ENCODE measurements at regions not wholly inside any gene's neighbourhood (a gene's known extent, or its start where the extent isn't known, plus 50 kb on each side); places are given as distances from the start of the nearest gene placed in this dataset.

GRCh38 chr2:51256736-51257135, 224.8 kb upstream of the NRXN1 start:
- no peak overlapping the region for H3K9ac ChIP-seq (ENCODE audit: low read length)
- no peaks in the 10 kb centered on the region for H3K36me3 ChIP-seq (replicated peaks; ENCODE audit: insufficient read depth, low read length)
- no peaks in the 10 kb centered on the region for H3F3A ChIP-seq (ENCODE audit: insufficient read depth, low read length)
- no peak for DNase-seq
- H3K4me3 ChIP-seq (ENCODE audit: low read length) = no peak overlapping the region
- H3K4me1 ChIP-seq (ENCODE audit: low read length) = no peaks in the 10 kb centered on the region
- H3K4me2 ChIP-seq (ENCODE audit: low read depth, low read length) = no peak overlapping the region
- H3K27me3 ChIP-seq (replicated peaks; ENCODE audit: insufficient read depth, low read length) = no peaks in the 10 kb centered on the region
- H3K79me2 ChIP-seq (ENCODE audit: low read length) = no peaks in the 10 kb centered on the region
- TF ChIP-seq EZH2phosphoT487 (IDR thresholded peaks at IDR 0.05; ENCODE audit: low read length) (no peak), EZH2 (optimal IDR thresholded peaks at IDR 0.05; ENCODE audit: low read depth, low read length) (no peak), CTCF (IDR thresholded peaks at IDR 0.05; ENCODE audit: low read length) (no peak)
- no peaks in the 10 kb centered on the region for H4K20me1 ChIP-seq (ENCODE audit: insufficient read depth, low read length)
- H2AFZ ChIP-seq (ENCODE audit: low read length) = no peak overlapping the region
- H3K9me2 ChIP-seq (replicated peaks; ENCODE audit: insufficient read depth, low read length) = no peaks in the 10 kb centered on the region
- no peaks in the 10 kb centered on the region for H3K9me3 ChIP-seq (replicated peaks; ENCODE audit: insufficient read depth, low read length)
- no peak overlapping the region for H3K27ac ChIP-seq (ENCODE audit: low read length)

- no peaks in the 10 kb centered on the region for H3K4me1 ChIP-seq (ENCODE audit: low read length)
- TF ChIP-seq EZH2phosphoT487 (IDR thresholded peaks at IDR 0.05; ENCODE audit: low read length) (no peak), CTCF (IDR thresholded peaks at IDR 0.05; ENCODE audit: low read length) (no peak), EZH2 (optimal IDR thresholded peaks at IDR 0.05; ENCODE audit: low read depth, low read length) (no peak)
- H3K4me2 ChIP-seq (ENCODE audit: low read depth, low read length) = no peak overlapping the region
- H4K20me1 ChIP-seq (ENCODE audit: insufficient read depth, low read length) = no peaks in the 10 kb centered on the region
- no peaks in the 10 kb centered on the region for H3K36me3 ChIP-seq (replicated peaks; ENCODE audit: insufficient read depth, low read length)
- H3K9me3 ChIP-seq (replicated peaks; ENCODE audit: insufficient read depth, low read length) = no peaks in the 10 kb centered on the region
- DNase-seq = no peak
- H3K27me3 ChIP-seq (replicated peaks; ENCODE audit: insufficient read depth, low read length) = no peaks in the 10 kb centered on the region
- no peak overlapping the region for H2AFZ ChIP-seq (ENCODE audit: low read length)
- no peak overlapping the region for H3K9ac ChIP-seq (ENCODE audit: low read length)
- no peak overlapping the region for H3K4me3 ChIP-seq (ENCODE audit: low read length)
- H3F3A ChIP-seq (ENCODE audit: insufficient read depth, low read length) = no peaks in the 10 kb centered on the region
- no peaks in the 10 kb centered on the region for H3K9me2 ChIP-seq (replicated peaks; ENCODE audit: insufficient read depth, low read length)
- H3K27ac ChIP-seq (ENCODE audit: low read length) = no peak overlapping the region
- no peaks in the 10 kb centered on the region for H3K79me2 ChIP-seq (ENCODE audit: low read length)
Observed at GRCh38 chr2:51251356-51251755, 219.4 kb upstream of the NRXN1 start.

- no peaks in the 10 kb centered on the region for H3K79me2 ChIP-seq (ENCODE audit: low read length)
- no peak for TF ChIP-seq EZH2 (optimal IDR thresholded peaks at IDR 0.05; ENCODE audit: low read depth, low read length)
- no peak for TF ChIP-seq CTCF (IDR thresholded peaks at IDR 0.05; ENCODE audit: low read length)
- TF ChIP-seq EZH2phosphoT487 (IDR thresholded peaks at IDR 0.05; ENCODE audit: low read length) = no peak
- H3K4me2 ChIP-seq (ENCODE audit: low read depth, low read length) = no peak overlapping the region
Observed at GRCh38 chr2:51247252-51247805, 215.4 kb upstream of the NRXN1 start.

More at GRCh38 chr2:51247252-51247805, 215.4 kb upstream of the NRXN1 start:
- Histone ChIP-seq H3K4me1 (ENCODE audit: low read length) (no peaks in the 10 kb centered on the region), H3K27ac (ENCODE audit: low read length) (no peak overlapping the region), H3K36me3 (replicated peaks; ENCODE audit: insufficient read depth, low read length) (no peaks in the 10 kb centered on the region), H2AFZ (ENCODE audit: low read length) (no peak overlapping the region), H4K20me1 (ENCODE audit: insufficient read depth, low read length) (no peaks in the 10 kb centered on the region), H3K9ac (ENCODE audit: low read length) (no peak overlapping the region), H3K9me2 (replicated peaks; ENCODE audit: insufficient read depth, low read length) (no peaks in the 10 kb centered on the region), H3F3A (ENCODE audit: insufficient read depth, low read length) (no peaks in the 10 kb centered on the region), H3K27me3 (replicated peaks; ENCODE audit: insufficient read depth, low read length) (no peaks in the 10 kb centered on the region), H3K4me3 (ENCODE audit: low read length) (no peak overlapping the region), H3K9me3 (replicated peaks; ENCODE audit: insufficient read depth, low read length) (no peaks in the 10 kb centered on the region)
- no peak for DNase-seq
